ENCODE measurements at regions not wholly inside any gene's neighbourhood (a gene's known extent, or its start where the extent isn't known, plus 50 kb on each side); places are given as distances from the start of the nearest gene placed in this dataset.
A peak's percentile ranks its signal among the peaks of the same experiment; 100 is the strongest.

- Histone ChIP-seq H3K27me3 (ENCODE audit: control insufficient read depth, insufficient read depth) (no peaks in the 10 kb centered on the region), H3K4me1 (ENCODE audit: control insufficient read depth, insufficient read depth, low read length) (no peaks in the 10 kb centered on the region), H3K9me3 (ENCODE audit: control insufficient read depth, low read length) (no peaks in the 10 kb centered on the region), H3K27ac (ENCODE audit: low read length) (no peak overlapping the region), H3K4me3 (ENCODE audit: low read length) (no peak overlapping the region)
- no peak for ATAC-seq
- DNase-seq, result no peak
- intact Hi-C loops (cut with DNase I), result loop anchor here in 1 of 4 donors (10.0 kb wide), 1 partner anchor 105 kb away; no protein-coding TSS in a partner anchor
- 86% methylated on average over 4 of the region's 4 CpGs for WGBS
Observed at GRCh38 chr15:39059917-39060316, 495.3 kb upstream of the RASGRP1 start.

GRCh38 chr15:39061952-39062464 is 497.4 kb upstream of the RASGRP1 start:
- WGBS, result 76% methylated on average over 6 of the region's 6 CpGs
- Histone ChIP-seq H3K27me3 (ENCODE audit: control insufficient read depth, insufficient read depth) (no peaks in the 10 kb centered on the region), H3K27ac (ENCODE audit: low read length) (no peak overlapping the region), H3K9me3 (ENCODE audit: control insufficient read depth, low read length) (no peaks in the 10 kb centered on the region), H3K4me1 (ENCODE audit: control insufficient read depth, insufficient read depth, low read length) (no peaks in the 10 kb centered on the region), H3K4me3 (ENCODE audit: low read length) (no peak overlapping the region)
- DNase-seq, result no peak
- no peak for ATAC-seq
- intact Hi-C loops (cut with DNase I), result loop anchor here in 1 of 4 donors (10.0 kb wide), 1 partner anchor 103 kb away; no protein-coding TSS in a partner anchor

- no peak overlapping the region for H3K27ac ChIP-seq (ENCODE audit: low read length)
- ATAC-seq (no peak), DNase-seq (no peak)
- no peaks in the 10 kb centered on the region for H3K9me3 ChIP-seq (ENCODE audit: control insufficient read depth, low read length)
- WGBS, result 84% methylated on average over 3 of the region's 3 CpGs
- no peak overlapping the region for H3K4me3 ChIP-seq (ENCODE audit: low read length)
- intact Hi-C loops (cut with DNase I), result loop anchor here in 1 of 4 donors (10.0 kb wide), 1 partner anchor 98 kb away; no protein-coding TSS in a partner anchor
- H3K4me1 ChIP-seq (ENCODE audit: control insufficient read depth, insufficient read depth, low read length), result no peaks in the 10 kb centered on the region
- H3K27me3 ChIP-seq (ENCODE audit: control insufficient read depth, insufficient read depth), result no peaks in the 10 kb centered on the region
Observed at GRCh38 chr15:39066677-39067076, 502.1 kb upstream of the RASGRP1 start.

GRCh38 chr15:39074341-39074985 is 506.4 kb upstream of the THBS1 start:
- no peaks in the 10 kb centered on the region for H3K4me1 ChIP-seq (ENCODE audit: control insufficient read depth, insufficient read depth, low read length)
- H3K9me3 ChIP-seq (ENCODE audit: control insufficient read depth, low read length), result no peaks in the 10 kb centered on the region
- H3K4me3 ChIP-seq (ENCODE audit: low read length), result no peak overlapping the region
- ATAC-seq (no peak), DNase-seq (no peak)
- no peak overlapping the region for H3K27ac ChIP-seq (ENCODE audit: low read length)
- intact Hi-C loops (cut with DNase I), result no loop called here
- 72% methylated on average over 5 of the region's 5 CpGs for WGBS
- H3K27me3 ChIP-seq (ENCODE audit: control insufficient read depth, insufficient read depth), result no peaks in the 10 kb centered on the region

GRCh38 chr15:39075311-39075710 is 505.6 kb upstream of the THBS1 start:
- DNase-seq (no peak), ATAC-seq (no peak)
- Histone ChIP-seq H3K27me3 (ENCODE audit: control insufficient read depth, insufficient read depth) (no peaks in the 10 kb centered on the region), H3K27ac (ENCODE audit: low read length) (no peak overlapping the region), H3K9me3 (ENCODE audit: control insufficient read depth, low read length) (no peaks in the 10 kb centered on the region), H3K4me1 (ENCODE audit: control insufficient read depth, insufficient read depth, low read length) (no peaks in the 10 kb centered on the region), H3K4me3 (ENCODE audit: low read length) (no peak overlapping the region)
- intact Hi-C loops (cut with DNase I), result no loop called here
- WGBS, result 50% methylated on average over 3 of the region's 3 CpGs

- H3K4me3 ChIP-seq (ENCODE audit: low read length), result no peak overlapping the region
- H3K27me3 ChIP-seq (ENCODE audit: control insufficient read depth, insufficient read depth), result no peaks in the 10 kb centered on the region
- WGBS, result 75% methylated on average over 7 of the region's 7 CpGs
- DNase-seq (no peak), ATAC-seq (no peak)
- H3K27ac ChIP-seq (ENCODE audit: low read length), result no peak overlapping the region
- no peaks in the 10 kb centered on the region for H3K9me3 ChIP-seq (ENCODE audit: control insufficient read depth, low read length)
- intact Hi-C loops (cut with DNase I), result no loop called here
- H3K4me1 ChIP-seq (ENCODE audit: control insufficient read depth, insufficient read depth, low read length), result no peaks in the 10 kb centered on the region
Observed at GRCh38 chr15:39075756-39076341, 505.0 kb upstream of the THBS1 start.

GRCh38 chr15:39078026-39078425 is 502.9 kb upstream of the THBS1 start:
- WGBS, result 87% methylated on average over 3 of the region's 3 CpGs
- ATAC-seq, result no peak
- Histone ChIP-seq H3K4me3 (ENCODE audit: low read length) (no peak overlapping the region), H3K27me3 (ENCODE audit: control insufficient read depth, insufficient read depth) (no peaks in the 10 kb centered on the region), H3K4me1 (ENCODE audit: control insufficient read depth, insufficient read depth, low read length) (no peaks in the 10 kb centered on the region), H3K27ac (ENCODE audit: low read length) (no peak overlapping the region), H3K9me3 (ENCODE audit: control insufficient read depth, low read length) (no peaks in the 10 kb centered on the region)
- intact Hi-C loops (cut with DNase I), result no loop called here
- no peak for DNase-seq

- H3K4me1 ChIP-seq (ENCODE audit: control insufficient read depth, insufficient read depth, low read length), result no peaks in the 10 kb centered on the region
- no peaks in the 10 kb centered on the region for H3K9me3 ChIP-seq (ENCODE audit: control insufficient read depth, low read length)
- no peak overlapping the region for H3K4me3 ChIP-seq (ENCODE audit: low read length)
- WGBS, result 65% methylated on average over 6 of the region's 6 CpGs
- H3K27ac ChIP-seq (ENCODE audit: low read length), result no peak overlapping the region
- ATAC-seq, result no peak
- H3K27me3 ChIP-seq (ENCODE audit: control insufficient read depth, insufficient read depth), result no peaks in the 10 kb centered on the region
- intact Hi-C loops (cut with DNase I), result no loop called here
- no peak for DNase-seq
Observed at GRCh38 chr15:39079296-39079847, 501.5 kb upstream of the THBS1 start.

- peak in 1 of 2 donors; percentile 42 for ATAC-seq
- Histone ChIP-seq H3K4me1 (ENCODE audit: control insufficient read depth, insufficient read depth, low read length) (peaks cover 1% of the 10 kb centered on the region), H3K4me3 (ENCODE audit: low read length) (no peak overlapping the region), H3K27ac (ENCODE audit: low read length) (no peak overlapping the region), H3K27me3 (ENCODE audit: control insufficient read depth, insufficient read depth) (no peaks in the 10 kb centered on the region), H3K9me3 (ENCODE audit: control insufficient read depth, low read length) (no peaks in the 10 kb centered on the region)
- intact Hi-C loops (cut with DNase I), result no loop called here
- DNase-seq, result no peak
- 49% methylated on average over 2 of the region's 2 CpGs for WGBS
Observed at GRCh38 chr15:39083213-39083612, 497.7 kb upstream of the THBS1 start.

- DNase-seq, result peak; percentile 55 to 74 (median 63)
- H3K27me3 ChIP-seq (ENCODE audit: control insufficient read depth, insufficient read depth), result no peaks in the 10 kb centered on the region
- intact Hi-C loops (cut with DNase I), result no loop called here
- no peak overlapping the region for H3K4me3 ChIP-seq (ENCODE audit: low read length)
- H3K9me3 ChIP-seq (ENCODE audit: control insufficient read depth, low read length), result no peaks in the 10 kb centered on the region
- H3K27ac ChIP-seq (ENCODE audit: low read length), result no peak overlapping the region
- peak; percentile 53 to 70 for ATAC-seq
- WGBS, result 46% methylated on average over 12 of the region's 12 CpGs
- H3K4me1 ChIP-seq (ENCODE audit: control insufficient read depth, insufficient read depth, low read length), result peaks cover 1% of the 10 kb centered on the region
Observed at GRCh38 chr15:39084674-39085530, 496.0 kb upstream of the THBS1 start.

- Histone ChIP-seq H3K9me3 (ENCODE audit: control insufficient read depth, low read length) (no peaks in the 10 kb centered on the region), H3K27ac (ENCODE audit: low read length) (no peak overlapping the region), H3K4me1 (ENCODE audit: control insufficient read depth, insufficient read depth, low read length) (peaks cover 1% of the 10 kb centered on the region), H3K27me3 (ENCODE audit: control insufficient read depth, insufficient read depth) (no peaks in the 10 kb centered on the region), H3K4me3 (ENCODE audit: low read length) (no peak overlapping the region)
- 81% methylated on average over 5 of the region's 5 CpGs for WGBS
- ATAC-seq (no peak), DNase-seq (no peak)
- intact Hi-C loops (cut with DNase I), result no loop called here
Observed at GRCh38 chr15:39086641-39087040, 494.2 kb upstream of the THBS1 start.
